HEK293 (cell line): ENCODE measurements at regions not wholly inside any gene's neighbourhood (a gene's known extent, or its start where the extent isn't known, plus 50 kb on each side); places are given as distances from the start of the nearest gene placed in this dataset.

Source experiments
- ZNF514 ChIP-seq: fragments of 450-650 bp; formaldehyde crosslinking; IDR thresholded peaks from 2 replicates; pipeline ENCODE4 v1.5.1; 2016; ENCODE audit warnings: missing biosample characterization, missing genetic modification characterization
- TF ChIP-seq, protein P1 (sequence below): fragments of 450-650 bp; formaldehyde crosslinking; IDR thresholded peaks from 2 replicates; pipeline ENCODE4 v1.5.1; 2016; ENCODE audit warnings: missing biosample characterization, missing genetic modification characterization
- TF ChIP-seq, protein P2 (sequence below): fragments of 450-650 bp; formaldehyde crosslinking; IDR thresholded peaks from 2 replicates; pipeline ENCODE4 v1.5.1; 2016; ENCODE audit warnings: missing biosample characterization, missing genetic modification characterization

DNA sequence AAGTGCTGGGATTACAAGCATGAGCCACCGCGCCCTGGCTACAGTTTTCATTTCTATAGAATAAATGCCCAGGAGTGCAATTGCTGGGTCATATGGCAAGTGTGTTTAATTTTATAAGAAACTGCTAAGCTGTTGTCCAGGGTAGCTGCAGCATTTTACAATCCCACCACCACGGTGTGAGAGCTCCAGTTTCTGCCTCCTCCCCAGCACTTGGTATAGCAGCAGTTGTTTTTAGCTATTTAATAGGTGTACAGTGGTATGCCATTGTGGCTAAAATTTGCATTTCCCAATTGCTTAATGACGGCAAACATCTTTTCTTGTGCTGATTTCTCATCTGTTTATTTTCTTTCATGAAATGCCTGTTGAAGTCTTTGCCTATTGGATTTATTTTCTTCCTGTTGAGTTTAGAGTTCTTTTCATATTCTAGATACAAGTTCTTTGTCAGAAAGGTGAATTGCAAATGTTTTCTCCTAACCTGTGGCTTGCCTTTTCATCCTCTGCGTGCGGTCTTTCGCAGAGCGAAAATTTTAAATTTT is 100.3 kb downstream of the NDFIP1 start:
- TF ChIP-seq ZNF514 (tag by site-specific recombination): no peak
- TF ChIP-seq, protein P1, sequence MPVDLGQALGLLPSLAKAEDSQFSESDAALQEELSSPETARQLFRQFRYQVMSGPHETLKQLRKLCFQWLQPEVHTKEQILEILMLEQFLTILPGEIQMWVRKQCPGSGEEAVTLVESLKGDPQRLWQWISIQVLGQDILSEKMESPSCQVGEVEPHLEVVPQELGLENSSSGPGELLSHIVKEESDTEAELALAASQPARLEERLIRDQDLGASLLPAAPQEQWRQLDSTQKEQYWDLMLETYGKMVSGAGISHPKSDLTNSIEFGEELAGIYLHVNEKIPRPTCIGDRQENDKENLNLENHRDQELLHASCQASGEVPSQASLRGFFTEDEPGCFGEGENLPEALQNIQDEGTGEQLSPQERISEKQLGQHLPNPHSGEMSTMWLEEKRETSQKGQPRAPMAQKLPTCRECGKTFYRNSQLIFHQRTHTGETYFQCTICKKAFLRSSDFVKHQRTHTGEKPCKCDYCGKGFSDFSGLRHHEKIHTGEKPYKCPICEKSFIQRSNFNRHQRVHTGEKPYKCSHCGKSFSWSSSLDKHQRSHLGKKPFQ (tag by site-specific recombination): no peak
- TF ChIP-seq, protein P2, sequence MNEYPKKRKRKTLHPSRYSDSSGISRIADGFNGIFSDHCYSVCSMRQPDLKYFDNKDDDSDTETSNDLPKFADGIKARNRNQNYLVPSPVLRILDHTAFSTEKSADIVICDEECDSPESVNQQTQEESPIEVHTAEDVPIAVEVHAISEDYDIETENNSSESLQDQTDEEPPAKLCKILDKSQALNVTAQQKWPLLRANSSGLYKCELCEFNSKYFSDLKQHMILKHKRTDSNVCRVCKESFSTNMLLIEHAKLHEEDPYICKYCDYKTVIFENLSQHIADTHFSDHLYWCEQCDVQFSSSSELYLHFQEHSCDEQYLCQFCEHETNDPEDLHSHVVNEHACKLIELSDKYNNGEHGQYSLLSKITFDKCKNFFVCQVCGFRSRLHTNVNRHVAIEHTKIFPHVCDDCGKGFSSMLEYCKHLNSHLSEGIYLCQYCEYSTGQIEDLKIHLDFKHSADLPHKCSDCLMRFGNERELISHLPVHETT (tag by site-specific recombination): no peak
